Stomach smooth muscle (tissue), 2 donors: ENCODE measurements at regions not wholly inside any gene's neighbourhood (a gene's known extent, or its start where the extent isn't known, plus 50 kb on each side); places are given as distances from the start of the nearest gene placed in this dataset.
"Not testable (repeated sequence)": the region's sequence is repeated elsewhere in the genome, so short reads cannot be mapped to it uniquely, and the experiment has no call there.

ENCODE experiments used
- H3K27ac ChIP-seq: one replicate; pipeline ENCODE4 v1.7.0; 2013; ENCODE audit warnings: mild to moderate bottlenecking, low read length, inconsistent platforms
- H3K27me3 ChIP-seq, 2 donors: one replicate each; pipeline ENCODE4 v1.7.0; 2013; ENCODE audit warnings: low read length in 2 of 2; ENCODE audit not compliant: insufficient read depth in 2 of 2, control insufficient read depth in 1 of 2
- H3K36me3 ChIP-seq, 2 donors: one replicate each; pipeline ENCODE4 v1.7.0; 2013; ENCODE audit warnings: low read length in 2 of 2; ENCODE audit not compliant: control insufficient read depth in 2 of 2, insufficient read depth in 2 of 2
- H3K4me1 ChIP-seq: one replicate; pipeline ENCODE4 v1.7.0; 2013; ENCODE audit warnings: low read length; ENCODE audit not compliant: control insufficient read depth, insufficient read depth
- H3K4me3 ChIP-seq, 2 donors: one replicate each; pipeline ENCODE4 v1.7.0; 2013; ENCODE audit warnings: low read length in 2 of 2
- H3K9ac ChIP-seq, 2 donors: one replicate each; pipeline ENCODE4 v1.7.0; 2013; ENCODE audit warnings: low read length in 2 of 2, mild to moderate bottlenecking in 1 of 2
- H3K9me3 ChIP-seq, 2 donors: one replicate each; pipeline ENCODE4 v1.7.0; 2013; ENCODE audit warnings: low read length in 2 of 2; ENCODE audit not compliant: control insufficient read depth in 2 of 2
- donor health status: healthy.
- donor health status: Pancreatic carcinoma.

DNA sequence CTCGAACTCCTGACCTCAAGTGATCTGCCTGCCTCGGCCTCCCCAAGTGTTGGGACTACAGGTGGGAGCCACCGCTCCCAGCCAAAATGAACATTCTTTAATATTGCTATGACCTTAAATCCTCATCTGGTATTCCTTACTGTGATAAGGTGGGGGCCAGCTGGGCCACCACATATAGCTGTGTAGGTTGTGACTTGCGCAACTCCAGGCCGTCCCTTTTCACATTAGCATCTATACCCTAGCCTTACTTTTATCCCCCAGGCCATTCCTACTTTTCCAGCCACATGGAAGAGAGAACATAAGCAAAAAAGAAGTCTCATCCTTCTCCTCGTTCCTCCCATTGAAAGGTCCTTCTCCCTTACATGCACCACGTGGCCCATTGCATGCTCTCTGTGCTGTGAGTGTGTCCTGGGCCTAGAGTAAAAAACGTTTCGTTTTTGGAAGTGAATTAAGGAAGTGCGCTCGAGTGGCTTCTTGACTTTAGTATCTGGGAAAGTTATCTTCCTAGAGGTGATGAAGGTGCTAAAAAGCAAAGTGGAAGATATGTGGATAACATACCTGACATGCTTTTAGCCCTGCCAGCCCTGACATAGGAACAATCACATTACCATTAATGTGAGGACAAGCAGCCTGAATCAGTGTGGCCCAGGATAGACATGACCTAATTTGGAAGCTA lies 56.8 kb upstream of the KIF13A start:
- Histone ChIP-seq H3K4me3 (no peak overlapping the region), H3K27ac (no peak overlapping the region), H3K27me3 (no peaks in the 10 kb centered on the region), H3K36me3 (no peaks in the 10 kb centered on the region), H3K4me1 (peaks cover 15% of the 10 kb centered on the region), H3K9me3 (no peaks in the 10 kb centered on the region), H3K9ac (no peak overlapping the region)

DNA sequence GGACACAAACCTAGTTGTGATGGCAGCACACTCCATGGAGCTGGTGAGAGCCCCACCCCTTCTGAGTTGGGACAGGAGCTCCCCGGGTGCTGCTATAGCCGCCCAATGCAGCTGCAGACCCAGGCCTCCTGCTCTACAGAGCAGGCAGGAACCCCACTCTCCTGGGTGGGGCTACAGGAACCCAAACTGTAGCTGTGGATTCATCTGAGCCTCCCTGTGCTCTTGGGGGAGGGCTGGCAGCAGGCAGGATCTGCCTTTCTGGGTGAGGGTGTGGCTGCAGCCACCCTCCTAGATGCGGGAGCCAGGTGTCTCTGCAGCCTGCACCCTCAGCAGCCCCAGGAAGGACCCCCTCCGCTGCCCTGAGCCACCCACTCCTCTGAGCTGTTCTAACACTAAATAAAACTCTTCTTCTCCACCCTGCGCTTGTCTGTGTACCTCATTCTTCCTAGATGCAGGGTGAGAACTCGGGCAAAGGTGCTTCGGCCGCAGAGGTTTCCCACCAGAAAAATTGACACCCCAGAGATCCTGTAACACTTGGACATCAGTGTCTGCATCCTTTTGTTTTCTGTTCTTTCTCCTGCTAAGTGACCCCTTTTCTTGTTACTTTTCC lies 55.2 kb upstream of the KIF13A start:
- H3K27ac ChIP-seq, result no peak overlapping the region
- H3K36me3 ChIP-seq, result no peaks in the 10 kb centered on the region
- H3K9me3 ChIP-seq, result no peaks in the 10 kb centered on the region
- H3K27me3 ChIP-seq, result no peaks in the 10 kb centered on the region
- no peak overlapping the region for H3K9ac ChIP-seq
- peak overlapping the region in 1 of 2 donors; percentile 29 for H3K4me3 ChIP-seq
- H3K4me1 ChIP-seq, result peaks cover 15% of the 10 kb centered on the region

DNA sequence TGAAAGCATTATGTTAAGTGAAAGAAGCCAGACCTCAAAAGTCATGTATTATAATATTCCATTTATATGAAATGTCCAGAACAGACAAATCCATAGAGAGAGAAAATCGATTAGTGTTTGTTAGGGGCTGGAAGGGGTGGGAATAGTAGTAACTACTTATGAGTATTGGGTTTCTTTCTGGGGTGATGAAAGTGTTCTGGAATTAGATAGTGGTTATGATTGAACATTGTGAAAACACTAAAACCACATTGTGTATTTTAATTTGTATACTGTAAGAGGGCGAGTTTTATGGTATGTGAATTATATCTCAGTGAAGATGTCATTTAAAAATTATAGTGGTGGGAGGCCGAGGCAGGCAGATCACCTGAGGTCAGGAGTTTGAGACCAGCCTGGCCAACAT lies 52.0 kb upstream of the KIF13A start:
- peaks cover 14% of the 10 kb centered on the region for H3K4me1 ChIP-seq
- H3K36me3 ChIP-seq, result no peaks in the 10 kb centered on the region
- no peaks in the 10 kb centered on the region for H3K27me3 ChIP-seq
- H3K4me3 ChIP-seq, result no peak overlapping the region
- H3K9me3 ChIP-seq, result no peaks in the 10 kb centered on the region
- no peak overlapping the region for H3K9ac ChIP-seq
- no peak overlapping the region for H3K27ac ChIP-seq

DNA sequence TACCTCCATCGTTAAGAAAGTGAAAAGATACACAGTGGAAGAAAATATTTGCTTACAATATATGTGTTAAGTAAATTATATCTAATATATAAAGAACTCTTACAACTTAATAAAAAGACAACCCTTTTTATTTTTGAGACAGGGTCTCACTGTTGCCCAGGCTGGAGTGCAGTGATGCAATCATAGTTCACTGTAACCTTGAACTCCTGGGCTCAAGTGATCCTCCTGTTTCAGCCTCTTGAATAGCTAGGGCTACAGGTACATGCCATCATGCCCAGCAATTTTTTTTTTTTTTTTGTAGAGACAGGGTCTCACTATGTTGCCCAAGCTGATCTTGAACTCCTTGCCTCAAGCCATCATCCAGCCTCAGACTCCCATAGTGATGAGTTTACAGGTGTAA lies 50.8 kb upstream of the KIF13A start:
- H3K9me3 ChIP-seq, H3K9ac ChIP-seq, H3K27me3 ChIP-seq, H3K4me1 ChIP-seq, H3K36me3 ChIP-seq, H3K27ac ChIP-seq, H3K4me3 ChIP-seq: not testable (repeated sequence)
